ENCODE measurements at regions not wholly inside any gene's neighbourhood (a gene's known extent, or its start where the extent isn't known, plus 50 kb on each side); places are given as distances from the start of the nearest gene placed in this dataset.

DNA sequence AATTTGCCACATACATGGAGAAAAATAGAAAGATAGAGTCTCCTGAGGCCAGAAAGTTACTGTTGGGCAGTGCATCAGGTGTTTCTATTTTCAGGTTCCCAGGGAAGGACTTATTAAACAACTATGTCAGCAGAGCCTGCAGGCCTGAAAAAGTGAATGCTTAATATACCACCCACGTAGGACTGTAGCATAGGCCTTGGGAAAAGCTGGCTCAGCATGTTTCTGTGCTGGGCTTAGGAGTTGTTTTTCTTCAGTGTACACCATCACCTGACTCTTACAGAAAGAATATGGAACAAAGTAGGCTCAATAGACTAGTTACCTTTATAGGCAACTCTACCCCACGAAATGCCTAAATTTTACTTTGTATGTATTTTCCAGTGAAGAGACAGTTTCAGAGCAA is 1385.9 kb downstream of the FAM133A start:
- TF ChIP-seq POLR2A (IDR thresholded peaks at IDR 0.05; ENCODE audit: low read length) (no peak), GATA1 (IDR thresholded peaks at IDR 0.05; ENCODE audit: low read depth, low read length) (no peak)

Data from erythroblast (primary cell).